Ishikawa (cell line): ENCODE measurements at regions not wholly inside any gene's neighbourhood (a gene's known extent, or its start where the extent isn't known, plus 50 kb on each side); places are given as distances from the start of the nearest gene placed in this dataset.

ENCODE experiments used
- RAD21 ChIP-seq: IDR thresholded peaks from 2 replicates; pipeline ENCODE4 v1.6.1; 2012; ENCODE audit warnings: low read depth
- TCF12 ChIP-seq: IDR thresholded peaks from 2 replicates; pipeline ENCODE4 v1.6.1; 2012; ENCODE audit warnings: low read depth
- TEAD4 ChIP-seq: IDR thresholded peaks from 2 replicates; pipeline ENCODE4 v1.6.1; 2012

GRCh38 chr1:191669629-191670028, 488.6 kb upstream of the RGS18 start:
- TF ChIP-seq TCF12 = no peak
- no peak for TF ChIP-seq RAD21
- TF ChIP-seq TEAD4 = no peak
